Kidney epithelial cell (primary cell): ENCODE measurements at regions not wholly inside any gene's neighbourhood (a gene's known extent, or its start where the extent isn't known, plus 50 kb on each side); places are given as distances from the start of the nearest gene placed in this dataset.

Source experiments
- DNase-seq: peaks from one replicate; pipeline ENCODE4 v3.0.0-alpha.2; 2010; ENCODE audit warnings: low read depth
- H3K27me3 ChIP-seq: 2 replicates; pipeline ENCODE4 v1.6.0; 2011; ENCODE audit warnings: low read length; ENCODE audit not compliant: control insufficient read depth, insufficient read depth
- H3K36me3 ChIP-seq: 2 replicates; pipeline ENCODE4 v1.5.1; 2011; ENCODE audit warnings: low read length; ENCODE audit not compliant: control insufficient read depth, insufficient read depth
- H3K4me3 ChIP-seq: 2 replicates; pipeline ENCODE4 v1.5.1; 2011; ENCODE audit warnings: low read depth, mild to moderate bottlenecking, control low read depth, low read length
- CTCF ChIP-seq: IDR thresholded peaks from 2 replicates; pipeline ENCODE4 v1.5.1; 2011; ENCODE audit warnings: mild to moderate bottlenecking, moderate library complexity, low read length, control low read depth, inconsistent platforms; ENCODE audit not compliant: insufficient read depth, poor library complexity, severe bottlenecking

- TF ChIP-seq CTCF, result no peak
- Histone ChIP-seq H3K4me3 (no peak overlapping the region), H3K36me3 (no peaks in the 10 kb centered on the region), H3K27me3 (no peaks in the 10 kb centered on the region)
- DNase-seq, result no peak
These were observed 70.7 kb downstream of the NR2F1 start for GRCh38 chr5:93653716-93654115.

- Histone ChIP-seq H3K36me3 (no peaks in the 10 kb centered on the region), H3K27me3 (no peaks in the 10 kb centered on the region), H3K4me3 (no peak overlapping the region)
- DNase-seq, result no peak
- TF ChIP-seq CTCF, result no peak
These were observed 66.3 kb downstream of the NR2F1 start for GRCh38 chr5:93649234-93649900.

GRCh38 chr5:93644760-93645159 is 61.7 kb downstream of the NR2F1 start:
- no peak overlapping the region for H3K4me3 ChIP-seq
- no peak for TF ChIP-seq CTCF
- DNase-seq, result no peak
- no peaks in the 10 kb centered on the region for H3K27me3 ChIP-seq
- no peaks in the 10 kb centered on the region for H3K36me3 ChIP-seq
